RKO (cell line): ENCODE measurements at regions not wholly inside any gene's neighbourhood (a gene's known extent, or its start where the extent isn't known, plus 50 kb on each side); places are given as distances from the start of the nearest gene placed in this dataset.

ENCODE experiments used
- DNase-seq: peaks from one replicate; pipeline ENCODE4 v3.0.0-alpha.2; 2016; ENCODE audit warnings: low spot score

DNA sequence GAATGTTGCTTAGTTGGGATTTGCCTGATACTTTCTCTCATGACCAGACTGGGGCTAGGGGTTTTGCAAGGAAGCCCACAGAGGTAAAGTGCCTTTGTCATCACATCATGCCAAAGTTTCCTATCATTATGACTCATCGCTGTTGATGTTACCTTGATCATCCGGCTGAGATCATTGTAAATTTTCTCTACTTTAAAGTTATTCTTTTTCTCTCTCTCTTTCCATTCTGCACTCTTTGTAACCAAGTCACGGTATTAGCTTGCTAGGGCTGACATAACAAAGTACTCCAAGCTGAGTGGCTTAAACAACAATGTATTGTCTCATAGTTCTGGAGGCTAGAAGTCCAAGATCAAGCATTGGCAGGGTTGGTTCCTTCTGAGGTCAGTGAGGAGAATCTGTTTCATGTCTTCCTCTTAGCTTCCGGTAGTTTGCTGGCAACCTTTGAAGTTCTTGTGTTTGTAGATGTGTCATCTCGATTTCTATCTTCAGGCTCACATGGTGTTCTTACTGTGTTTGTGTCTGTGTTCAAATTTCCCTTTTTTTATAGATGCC, 113.0 kb downstream of the DTHD1 start:
- DNase-seq = no peak

DNA sequence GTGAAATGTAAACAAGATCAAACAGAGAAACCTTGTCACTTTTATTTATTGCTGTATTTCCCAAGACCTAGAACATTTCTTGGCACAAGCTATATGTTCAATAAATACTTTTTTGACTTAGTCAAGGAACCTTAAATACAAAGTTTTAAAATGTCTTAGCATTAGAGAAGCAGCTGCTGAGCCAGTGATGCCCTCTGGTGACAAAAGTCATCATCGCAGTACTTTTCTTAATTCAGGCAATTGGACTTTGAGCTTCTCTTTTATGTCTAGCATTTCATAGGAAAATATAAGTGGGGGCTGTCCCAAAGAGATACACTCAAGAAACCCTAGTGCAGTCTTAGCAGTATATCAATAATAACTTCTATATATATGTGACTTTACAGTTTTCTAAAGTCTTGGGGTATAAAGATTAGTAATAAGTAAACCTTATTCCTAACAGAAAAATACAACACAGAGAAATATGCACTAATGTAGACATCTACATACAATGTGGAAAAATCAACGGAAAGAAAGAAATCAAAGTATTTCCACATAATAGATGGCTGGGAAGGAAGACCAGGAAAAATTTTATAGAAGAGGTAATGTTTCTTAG, 118.4 kb downstream of the DTHD1 start:
- peak; percentile 46 for DNase-seq

DNA sequence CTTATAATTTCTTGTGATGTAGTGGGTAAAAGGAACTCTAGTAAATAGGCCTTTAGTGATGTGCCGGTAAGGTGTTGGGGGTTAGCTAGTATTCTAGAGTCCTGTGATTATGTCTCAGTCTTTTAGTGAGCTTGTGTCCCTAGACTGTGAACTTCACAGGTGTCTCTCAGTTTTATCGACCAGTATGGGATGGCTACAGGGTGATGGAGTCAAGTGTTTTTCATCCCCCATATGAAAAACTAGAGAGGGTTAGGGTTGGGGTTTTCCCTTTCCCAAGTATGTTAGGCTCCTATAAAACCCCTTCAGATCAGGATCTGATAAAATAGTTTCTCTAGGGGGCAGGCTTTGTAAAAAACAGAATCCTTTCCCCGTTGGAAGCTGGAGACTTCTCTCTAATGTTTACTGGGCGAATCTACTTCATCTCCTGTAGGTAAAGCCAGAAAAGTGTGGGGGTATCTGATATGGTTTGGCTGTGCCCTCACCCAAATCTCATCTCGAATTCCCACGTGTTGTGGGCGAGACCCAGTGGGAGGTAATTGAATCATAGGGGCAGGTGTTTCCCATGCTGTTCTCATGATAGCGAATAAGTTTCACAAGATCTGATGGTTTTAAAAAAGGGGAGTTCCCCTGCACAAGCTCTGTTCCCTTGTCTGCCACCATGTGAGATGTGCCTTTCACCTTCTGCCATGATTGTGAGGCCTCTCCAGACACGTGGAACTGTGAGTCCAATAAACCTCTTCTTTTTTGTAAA, 120.8 kb downstream of the DTHD1 start:
- no peak for DNase-seq

DNA sequence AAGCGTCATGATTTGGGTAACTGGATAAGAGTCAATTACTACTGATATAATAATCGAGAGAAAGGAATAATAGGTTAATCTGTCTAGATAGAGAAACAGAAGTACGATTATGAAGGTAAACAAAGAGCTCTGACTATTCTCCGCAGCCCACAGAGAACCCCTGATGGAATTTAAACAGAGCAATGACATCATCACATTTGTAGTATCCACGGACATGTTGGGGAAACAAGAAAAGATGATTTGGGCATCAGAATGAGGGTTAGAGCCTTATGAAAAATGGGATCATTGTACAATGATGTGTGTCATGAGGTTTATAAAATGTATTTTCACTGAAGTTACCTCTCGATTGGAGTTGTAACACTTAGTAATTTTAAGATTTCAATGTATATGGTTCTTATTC, 129.9 kb downstream of the DTHD1 start:
- no peak for DNase-seq

DNA sequence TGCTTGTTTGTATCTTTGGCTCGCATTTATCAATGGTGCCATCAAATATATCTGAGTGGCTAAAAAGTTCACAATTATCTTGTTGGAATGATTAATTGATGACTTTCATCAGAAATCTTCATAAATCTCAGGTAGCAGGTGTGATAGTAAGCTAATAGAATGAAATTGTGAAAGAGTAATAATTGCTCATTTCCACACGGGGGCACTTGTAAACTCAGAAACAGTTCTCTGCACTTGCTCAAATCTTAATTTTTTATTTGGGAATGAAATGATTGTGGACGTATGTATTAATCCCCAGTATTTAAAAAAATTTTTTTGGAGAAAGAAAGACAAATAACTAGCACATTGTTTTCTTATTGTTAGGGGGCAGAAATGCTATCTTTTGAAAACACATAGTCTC, 132.8 kb downstream of the DTHD1 start:
- DNase-seq = peak; percentile 31

DNA sequence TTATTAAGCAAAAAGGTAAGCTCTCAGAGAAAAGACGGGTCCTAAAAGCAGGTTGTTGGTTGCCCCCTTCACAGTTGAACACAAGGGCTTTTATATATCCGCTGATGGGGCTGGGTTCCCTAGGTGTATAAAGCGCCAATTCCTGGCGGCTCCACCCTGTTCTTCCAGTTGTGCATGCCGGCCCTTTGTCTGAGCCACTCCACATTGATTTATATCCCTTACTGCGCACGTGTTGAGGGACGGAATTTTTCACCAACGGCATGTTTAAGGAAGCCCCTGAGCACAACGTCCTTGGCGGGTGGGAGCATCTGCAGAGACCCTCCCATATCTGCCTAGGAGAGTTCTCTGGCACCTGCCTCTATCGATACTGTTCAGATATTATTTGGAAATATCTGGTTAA, 135.7 kb downstream of the DTHD1 start:
- no peak for DNase-seq

DNA sequence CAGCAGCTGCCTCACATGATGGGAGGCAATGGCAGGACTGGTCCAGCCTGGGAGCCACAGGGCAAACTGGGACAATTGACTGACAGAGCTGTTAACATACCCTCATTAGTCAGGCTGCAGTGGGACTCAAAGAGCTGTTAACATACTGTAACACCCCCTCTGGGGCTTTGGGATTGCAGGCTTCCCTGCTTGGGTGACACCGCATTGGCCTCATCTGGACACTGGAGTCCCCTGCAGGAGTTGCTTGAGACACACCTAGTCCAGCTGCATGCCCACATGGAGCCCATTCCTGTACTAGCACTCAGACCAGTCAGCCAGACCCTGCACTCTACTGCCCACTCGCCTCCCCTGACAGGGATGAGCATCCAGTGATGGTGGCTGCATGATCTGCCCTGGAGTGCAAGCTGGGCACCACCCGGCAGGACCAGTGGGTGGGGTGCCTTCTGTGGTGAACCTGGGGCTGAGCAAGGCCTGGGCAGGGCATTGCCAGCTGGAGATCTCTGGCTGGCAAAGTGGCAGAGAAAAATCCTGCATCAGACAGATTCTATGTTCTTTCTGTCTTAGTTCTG, 138.8 kb downstream of the DTHD1 start:
- DNase-seq = no peak

DNA sequence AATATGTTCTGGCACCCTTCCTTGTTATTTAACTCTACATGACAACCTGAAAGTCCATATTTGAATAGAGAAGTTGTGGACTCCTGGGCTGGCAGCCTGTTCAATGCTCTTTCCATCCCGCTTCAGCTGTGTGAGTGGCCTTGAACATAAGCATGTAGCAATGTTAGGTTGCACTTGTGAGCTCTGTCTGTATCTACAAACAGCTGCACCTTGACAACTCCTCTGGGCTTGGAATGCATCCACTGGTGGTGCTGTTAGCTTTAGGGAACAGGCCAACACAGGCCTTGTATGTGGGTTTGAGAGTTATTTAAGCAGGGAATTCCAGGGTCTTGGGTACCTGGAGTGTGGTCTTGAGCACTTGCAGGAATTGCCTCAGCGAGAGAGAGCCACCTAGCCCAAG, 141.2 kb downstream of the DTHD1 start:
- no peak for DNase-seq

DNA sequence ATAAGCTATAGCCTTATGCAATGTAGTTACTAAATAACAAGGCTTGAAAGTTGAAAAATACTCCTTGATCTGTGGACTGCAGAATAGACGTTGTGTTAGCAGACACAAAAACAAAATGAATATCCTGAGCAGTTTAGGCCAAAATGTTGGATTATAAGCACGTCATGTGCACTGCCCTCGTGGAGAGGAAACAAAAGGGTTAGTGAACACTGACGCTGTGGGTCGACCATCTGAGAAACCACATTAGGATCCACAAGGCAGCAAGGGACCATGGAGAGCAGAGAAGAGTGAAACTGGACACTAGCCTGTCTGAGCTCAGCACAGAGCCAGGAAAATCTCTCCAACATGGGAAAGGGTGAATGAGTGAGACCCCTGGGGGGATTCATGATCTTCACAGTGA, 145.3 kb downstream of the DTHD1 start:
- DNase-seq = no peak

DNA sequence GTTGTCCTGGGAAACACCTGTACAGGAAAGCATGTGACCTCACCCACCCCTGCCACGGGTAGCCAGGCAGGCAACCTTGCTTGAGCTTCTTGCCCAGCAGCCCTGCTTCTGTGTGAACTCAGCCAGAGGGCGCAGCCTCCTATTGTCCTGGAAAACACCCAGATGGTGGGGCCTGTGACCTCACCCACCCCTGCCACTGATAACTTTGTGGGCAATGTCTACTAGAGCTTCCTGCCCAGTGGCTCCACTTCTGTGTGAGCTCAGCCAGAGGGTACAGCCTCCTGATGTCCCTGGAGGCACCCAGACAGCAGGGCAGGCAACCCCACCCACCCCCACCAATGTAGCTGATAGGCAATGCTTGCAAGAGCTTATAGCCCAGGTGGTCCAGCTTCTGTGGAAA, 146.3 kb downstream of the DTHD1 start:
- no peak for DNase-seq

DNA sequence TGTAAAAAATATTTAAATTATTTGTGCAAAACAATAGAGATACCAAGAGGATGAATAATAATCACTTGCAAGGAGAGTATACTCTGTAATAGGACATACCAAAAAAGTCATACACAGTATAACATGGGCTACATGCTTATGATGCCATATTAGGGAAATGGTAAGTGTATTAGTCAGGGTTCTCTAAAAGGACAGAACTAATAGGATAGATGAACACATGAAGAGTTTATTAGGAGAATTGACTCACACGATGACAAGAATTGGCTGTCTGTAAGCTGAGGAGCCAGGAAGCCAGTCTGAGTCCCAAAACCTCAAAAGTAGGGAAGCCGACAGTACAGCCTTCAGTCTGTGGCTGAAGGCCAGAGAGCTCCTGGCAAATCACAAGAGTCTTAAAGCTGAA, 151.2 kb downstream of the DTHD1 start:
- no peak for DNase-seq

DNA sequence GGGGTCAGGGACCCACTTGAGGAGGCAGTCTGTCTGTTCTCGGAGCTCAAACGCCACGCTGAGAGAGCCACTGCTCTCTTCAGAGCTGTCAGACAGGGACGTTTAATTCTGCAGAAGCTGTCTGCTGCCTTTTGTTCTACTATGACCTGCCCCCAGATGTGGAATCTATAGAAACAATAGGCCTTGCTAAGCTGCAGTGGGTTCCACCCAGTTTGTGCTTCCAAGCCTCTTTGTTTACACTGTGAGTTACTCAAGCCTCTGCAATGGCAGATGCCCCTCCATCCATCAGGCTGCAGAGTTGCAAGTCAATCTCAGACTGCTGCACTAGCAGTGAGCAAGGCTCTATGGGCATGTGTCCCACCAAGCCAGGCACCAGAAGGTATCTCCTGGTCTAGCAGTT, 158.1 kb downstream of the DTHD1 start:
- no peak for DNase-seq

DNA sequence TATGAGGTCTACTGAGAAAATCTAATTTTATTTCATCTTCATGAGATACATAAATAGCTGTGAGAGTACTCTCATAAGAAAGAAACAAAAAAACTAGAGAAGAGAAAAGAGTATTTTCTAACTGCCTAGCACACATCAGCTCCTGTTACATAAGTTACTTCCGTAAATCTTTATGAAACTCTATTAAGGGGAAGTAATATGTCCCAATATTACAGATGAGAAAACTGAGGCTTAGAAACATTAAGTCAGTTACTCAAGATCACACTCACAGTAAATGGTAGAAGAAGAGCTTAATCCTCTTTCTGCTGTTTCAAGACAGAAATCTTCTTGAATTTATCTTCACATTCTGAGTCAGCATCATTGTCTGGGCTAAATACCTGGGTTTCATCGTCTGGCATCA, 164.1 kb downstream of the DTHD1 start:
- DNase-seq = no peak

DNA sequence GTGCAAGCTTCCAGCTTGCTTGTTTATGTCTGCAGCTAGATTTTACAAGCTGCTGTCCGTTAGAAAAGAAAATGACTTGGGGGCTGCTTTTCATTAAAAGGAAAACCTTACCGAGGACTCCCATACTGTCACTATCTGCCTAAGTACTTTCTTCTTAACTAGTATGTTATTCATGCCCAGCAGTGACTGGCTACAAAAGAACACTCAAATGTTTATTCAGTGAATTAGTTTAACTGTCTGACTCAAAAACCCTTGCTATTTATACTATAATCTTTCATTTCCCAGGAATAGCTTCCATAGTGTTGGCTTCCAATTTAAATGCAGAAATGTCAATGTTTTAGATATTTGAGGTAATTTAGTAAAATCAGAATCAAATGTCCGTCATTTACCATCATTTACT, 164.9 kb downstream of the DTHD1 start:
- no peak for DNase-seq

DNA sequence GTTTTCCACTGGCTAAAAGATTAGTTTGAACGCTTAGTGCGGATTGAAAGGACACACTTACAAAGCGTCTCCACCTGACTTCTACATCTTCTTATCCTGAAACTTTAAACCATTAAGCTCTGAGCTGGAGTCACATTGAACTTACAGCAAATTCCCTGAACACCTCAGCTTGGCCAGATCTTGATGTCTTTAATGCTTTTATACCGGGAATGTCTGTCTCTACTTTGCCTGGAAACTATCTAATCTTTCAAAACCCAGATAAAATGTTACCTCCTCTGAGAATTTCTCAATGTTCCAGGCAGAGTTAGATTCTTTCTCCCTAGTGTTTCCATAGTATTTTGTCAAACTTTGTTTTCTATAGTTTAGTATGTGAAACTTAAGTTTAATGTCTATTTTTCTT, 179.9 kb downstream of the DTHD1 start:
- no peak for DNase-seq

DNA sequence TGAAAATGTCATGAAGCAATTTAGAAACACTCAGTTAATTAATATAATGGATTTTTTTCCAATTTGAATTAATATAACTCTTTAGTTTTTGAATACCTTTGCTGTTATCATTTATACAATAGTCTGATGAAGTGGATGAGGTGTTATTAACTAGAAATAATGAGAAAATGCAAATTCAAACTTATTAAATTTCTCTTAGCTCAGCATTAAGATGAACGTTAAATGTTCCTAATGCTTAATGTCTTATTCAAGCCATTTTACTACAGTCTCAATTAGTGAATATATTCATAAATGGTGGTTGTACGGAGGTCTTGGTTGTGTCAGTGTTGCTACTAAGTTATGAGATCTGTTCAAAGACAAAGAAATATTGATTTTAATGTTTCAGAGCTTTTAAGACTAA, 186.3 kb downstream of the DTHD1 start:
- no peak for DNase-seq

DNA sequence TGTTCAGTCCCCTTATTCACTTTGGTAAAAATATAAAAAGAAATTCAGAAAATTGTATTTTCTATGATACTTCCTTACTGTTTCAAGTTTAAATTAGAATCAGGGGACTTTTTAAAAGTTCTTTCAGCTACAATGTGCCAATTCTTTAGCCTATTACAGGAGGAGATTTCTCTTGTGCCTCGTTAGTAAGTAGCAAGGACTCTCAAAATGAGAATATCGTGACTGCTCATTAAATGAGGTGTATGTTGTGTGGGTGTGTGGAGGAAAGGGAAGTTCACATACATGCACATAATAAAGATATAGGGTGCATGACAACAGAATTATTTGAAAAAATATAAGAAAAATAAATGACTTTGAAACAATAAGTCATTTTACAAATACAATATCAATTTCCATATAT, 190.5 kb downstream of the DTHD1 start:
- no peak for DNase-seq

DNA sequence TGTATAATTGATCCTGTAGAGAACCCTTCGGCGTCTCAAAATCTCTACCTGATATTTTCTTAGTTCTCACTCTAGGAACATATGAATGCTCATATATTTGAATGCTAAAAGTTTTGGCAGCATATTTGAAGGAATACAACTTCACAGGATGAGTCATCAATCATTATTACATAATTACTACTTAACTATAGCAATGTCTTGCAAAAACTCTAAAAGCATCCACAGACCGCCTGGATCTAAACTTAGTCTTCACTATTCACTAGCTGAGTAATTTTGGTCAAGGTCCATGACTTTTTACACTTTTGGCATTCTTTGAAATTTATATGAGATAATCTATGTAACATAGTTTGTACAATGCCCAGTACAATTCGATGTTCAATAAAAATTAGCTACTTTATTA, 194.7 kb downstream of the DTHD1 start:
- DNase-seq = no peak

DNA sequence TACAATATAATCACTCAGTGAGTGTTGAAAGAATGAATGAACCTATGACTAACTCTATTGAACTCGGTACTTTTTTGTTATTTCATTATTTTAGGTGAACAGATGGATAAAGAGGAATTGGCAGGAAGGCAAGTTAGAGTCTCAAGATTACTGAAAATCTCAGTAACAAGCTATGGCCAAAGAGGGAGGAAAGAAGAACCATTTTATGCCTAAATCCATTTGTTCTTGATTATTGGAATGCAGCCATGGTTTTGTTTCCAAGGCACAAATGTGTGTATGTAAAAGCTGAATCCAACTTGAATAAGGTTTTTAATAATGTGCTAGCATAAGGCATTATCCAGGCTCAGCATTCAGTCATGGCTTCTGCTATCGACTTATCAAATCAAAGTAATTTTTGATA, 196.4 kb downstream of the DTHD1 start:
- DNase-seq = no peak

DNA sequence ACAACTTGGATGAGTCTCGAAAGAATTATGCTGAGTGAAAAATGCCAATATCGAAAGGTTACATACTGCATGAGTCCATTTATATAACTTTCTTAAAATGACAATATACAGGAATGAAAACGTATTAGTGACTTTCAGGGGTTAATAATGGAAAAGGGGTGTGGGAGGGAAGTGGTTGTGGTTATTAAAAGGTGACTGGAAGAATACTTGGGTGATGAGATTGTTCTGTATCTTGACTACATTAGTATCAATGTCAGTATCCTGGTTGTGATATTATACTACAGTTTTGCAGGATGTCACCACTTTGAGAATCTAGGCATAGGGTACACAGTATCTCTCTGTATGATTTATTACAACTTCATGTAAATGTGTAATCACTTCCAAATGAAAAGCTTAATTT, 204.5 kb downstream of the DTHD1 start:
- DNase-seq = no peak

DNA sequence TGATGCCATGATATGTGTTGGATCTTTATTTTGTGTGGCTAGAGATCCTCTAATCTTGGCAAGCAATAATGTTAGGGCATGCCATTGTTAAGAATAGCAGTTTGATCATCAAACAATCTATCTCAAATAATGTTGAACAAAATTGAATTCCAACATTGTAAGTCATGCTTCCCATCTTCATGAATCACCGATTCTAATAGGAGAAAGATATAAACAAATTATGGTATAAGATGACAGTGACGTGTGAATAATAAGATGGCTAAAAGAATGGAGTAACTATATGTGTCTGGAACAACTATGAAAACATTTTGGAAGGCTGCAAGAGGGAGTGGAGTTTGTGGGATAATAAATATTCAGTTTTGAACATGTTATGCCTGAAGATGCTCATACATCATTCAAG, 208.4 kb downstream of the DTHD1 start:
- DNase-seq = no peak

DNA sequence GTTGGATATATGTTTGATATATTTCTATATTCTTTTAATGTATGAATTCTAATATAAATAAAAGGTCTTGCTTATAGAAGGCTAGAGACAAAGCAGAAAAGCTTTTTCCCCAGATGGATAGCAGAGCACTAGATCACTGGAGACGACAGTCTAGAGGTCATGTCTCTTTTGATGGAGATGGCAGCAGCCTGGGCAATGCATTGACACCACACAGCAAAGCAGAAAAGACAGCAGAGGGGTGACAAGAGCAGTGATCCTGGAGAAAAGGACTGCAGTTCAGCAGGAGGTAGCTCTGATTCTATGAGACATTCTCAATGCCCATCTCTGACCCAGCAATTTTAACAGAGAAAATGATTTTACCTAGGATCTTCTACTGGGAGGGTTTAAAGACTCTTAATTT, 210.6 kb downstream of the DTHD1 start:
- DNase-seq = no peak

DNA sequence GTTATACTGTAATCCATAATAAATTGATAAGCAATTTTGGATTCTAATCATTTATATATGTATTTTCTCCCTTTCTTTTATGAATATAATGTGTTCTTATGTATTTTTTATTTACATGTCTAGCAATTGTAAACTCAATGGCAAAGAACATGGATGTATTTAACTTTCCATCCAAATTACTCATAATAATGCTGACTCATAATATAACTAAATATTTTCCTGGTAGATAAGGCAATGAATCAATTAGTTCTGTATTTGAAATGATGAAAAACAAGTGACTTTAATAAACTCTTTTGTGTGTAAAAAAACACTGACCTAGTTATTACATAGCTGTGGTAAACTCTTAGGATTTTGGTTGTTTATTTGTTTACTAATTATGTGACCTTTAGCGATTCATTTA, 211.2 kb downstream of the DTHD1 start:
- DNase-seq = no peak

DNA sequence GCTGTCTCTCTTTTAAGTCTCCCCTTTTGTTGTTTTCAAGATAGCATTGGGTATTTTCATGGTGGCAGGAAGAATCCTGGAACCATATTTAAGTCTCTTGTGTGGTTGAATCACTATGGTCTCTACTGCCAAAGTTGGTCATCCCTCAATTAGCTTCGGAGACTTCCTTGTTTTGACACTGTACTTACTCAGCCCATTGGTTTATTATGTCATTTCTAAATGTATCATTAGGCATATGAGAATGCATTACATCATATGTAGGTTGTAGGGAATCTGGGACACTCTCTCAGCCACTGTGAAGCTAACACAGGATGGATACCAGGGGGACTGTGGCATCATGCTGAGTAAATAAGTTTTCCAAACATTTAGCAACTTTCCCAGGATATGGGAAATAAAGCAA, 211.8 kb downstream of the DTHD1 start:
- peak; percentile 9 for DNase-seq
